GM23338 (cell line): ENCODE measurements at regions not wholly inside any gene's neighbourhood (a gene's known extent, or its start where the extent isn't known, plus 50 kb on each side); places are given as distances from the start of the nearest gene placed in this dataset.

ENCODE experiments used
- ATAC-seq: fragments of 200-7000 bp; cut with Tn5 transposase; 3 replicates; pipeline ENCODE4 v1.9.1; 2020
- DNase-seq: peaks from one replicate; pipeline ENCODE4 v3.0.0-alpha.2; 2015; ENCODE audit warnings: low spot score
- H2AFZ ChIP-seq: fragments of 200-600 bp; sonication (generic); 2 replicates; pipeline ENCODE4 v1.8.0; 2016; ENCODE audit warnings: antibody characterized with exemption, mild to moderate bottlenecking, moderate library complexity
- H3F3A ChIP-seq: fragments of 200-600 bp; sonication (generic); replicated peaks from 2 replicates; pipeline ENCODE4 v1.8.0; 2017; ENCODE audit warnings: antibody characterized with exemption, mixed run types, low read depth
- H3K27ac ChIP-seq: fragments of 200-600 bp; sonication (generic); 2 replicates; pipeline ENCODE4 v1.6.1; 2016; ENCODE audit warnings: low read depth
- H3K27me3 ChIP-seq: fragments of 200-600 bp; sonication (generic); 2 replicates; pipeline ENCODE4 v1.8.0; 2016; ENCODE audit warnings: mild to moderate bottlenecking, mixed run types, moderate library complexity; ENCODE audit not compliant: insufficient read depth
- H3K36me3 ChIP-seq: fragments of 200-600 bp; sonication (generic); 2 replicates; pipeline ENCODE4 v1.8.0; 2016; ENCODE audit warnings: mild to moderate bottlenecking; ENCODE audit not compliant: insufficient read depth
- H3K4me1 ChIP-seq: fragments of 200-600 bp; sonication (generic); 2 replicates; pipeline ENCODE4 v1.8.0; 2016; ENCODE audit warnings: mild to moderate bottlenecking, moderate library complexity; ENCODE audit not compliant: insufficient read depth
- H3K4me2 ChIP-seq: fragments of 200-600 bp; sonication (generic); 2 replicates; pipeline ENCODE4 v1.7.1; 2017; ENCODE audit warnings: mixed run types
- H3K4me3 ChIP-seq: fragments of 200-600 bp; sonication (generic); 2 replicates; pipeline ENCODE4 v1.6.1; 2016; ENCODE audit warnings: mixed run types
- H3K79me2 ChIP-seq: fragments of 200-600 bp; sonication (generic); replicated peaks from 2 replicates; pipeline ENCODE4 v1.8.0; 2017; ENCODE audit warnings: mild to moderate bottlenecking; ENCODE audit not compliant: insufficient read depth
- H3K9me2 ChIP-seq: fragments of 200-600 bp; sonication (generic); 2 replicates; pipeline ENCODE4 v1.8.0; 2017; ENCODE audit not compliant: insufficient read depth
- H4K20me1 ChIP-seq: fragments of 200-600 bp; sonication (generic); replicated peaks from 2 replicates; pipeline ENCODE4 v1.8.0; 2017; ENCODE audit warnings: mild to moderate bottlenecking; ENCODE audit not compliant: insufficient read depth
- H3K27ac Mint-ChIP-seq: 2 replicates; pipeline ENCODE4 v1.8.0; 2020; ENCODE audit warnings: inconsistent platforms, mild to moderate bottlenecking, moderate library complexity, mixed read lengths
- H3K27me3 Mint-ChIP-seq: 3 replicates; pipeline ENCODE4 v1.8.0; 2022; ENCODE audit warnings: low read depth, mild to moderate bottlenecking, moderate library complexity, mixed read lengths, inconsistent platforms; ENCODE audit not compliant: insufficient read depth, poor library complexity
- H3K36me3 Mint-ChIP-seq: 3 replicates; pipeline ENCODE4 v1.8.0; 2021; ENCODE audit warnings: low read depth, mild to moderate bottlenecking, inconsistent platforms, moderate library complexity, mixed read lengths
- H3K4me1 Mint-ChIP-seq: 3 replicates; pipeline ENCODE4 v1.8.0; 2020; ENCODE audit warnings: mild to moderate bottlenecking, inconsistent platforms, mixed read lengths
- H3K4me3 Mint-ChIP-seq: 3 replicates; pipeline ENCODE4 v1.8.0; 2021; ENCODE audit warnings: moderate library complexity, mild to moderate bottlenecking, inconsistent platforms, mixed read lengths
- H3K9me3 Mint-ChIP-seq: 3 replicates; pipeline ENCODE4 v1.8.0; 2020; ENCODE audit warnings: moderate library complexity, mild to moderate bottlenecking, inconsistent platforms, mixed read lengths
- CREB1 ChIP-seq: fragments of 250-450 bp; sonication (Bioruptor Pico); IDR thresholded peaks from 2 replicates; pipeline ENCODE4 v1.5.0; 2020; ENCODE audit warnings: low read depth, mild to moderate bottlenecking, moderate library complexity
- EZH2phosphoT487 ChIP-seq: fragments of 200-600 bp; sonication (generic); IDR thresholded peaks from one replicate; pipeline ENCODE4 v1.8.1; 2018; ENCODE audit warnings: antibody characterized with exemption; ENCODE audit not compliant: unreplicated experiment
- JUNB ChIP-seq: IDR thresholded peaks from one replicate; pipeline ENCODE4 v1.6.1; 2016; ENCODE audit warnings: antibody characterized with exemption; ENCODE audit not compliant: unreplicated experiment
- NANOG ChIP-seq: IDR thresholded peaks from 2 replicates; pipeline ENCODE4 v1.6.1; 2016; ENCODE audit warnings: antibody characterized with exemption, borderline replicate concordance
- POLR2AphosphoS5 ChIP-seq: IDR thresholded peaks from 2 replicates; pipeline ENCODE4 v1.6.1; 2016; ENCODE audit warnings: antibody characterized with exemption, low read depth
- STAT1 ChIP-seq: IDR thresholded peaks from one replicate; pipeline ENCODE4 v1.6.1; 2016; ENCODE audit warnings: antibody characterized with exemption; ENCODE audit not compliant: unreplicated experiment
- ZNF114 ChIP-seq: fragments of 250-450 bp; sonication (Bioruptor Pico); IDR thresholded peaks from 2 replicates; pipeline ENCODE4 v1.5.0; 2020; ENCODE audit warnings: mild to moderate bottlenecking, moderate library complexity
- ZNF331 ChIP-seq: fragments of 250-450 bp; sonication (Bioruptor Pico); IDR thresholded peaks from 2 replicates; pipeline ENCODE4 v1.5.0; 2020; ENCODE audit warnings: low read depth, mild to moderate bottlenecking, moderate library complexity
- TF ChIP-seq, protein P1 (sequence below), 2 experiments: fragments of 200-600 bp in 1 of 2; sonication (generic) in 1 of 2; conservative IDR thresholded peaks; 2 replicates each; pipeline versions ENCODE4 v1.5.1 to v1.6.1; 2016 to 2017; ENCODE audit warnings: antibody characterized with exemption in 2 of 2, low read depth in 2 of 2, mild to moderate bottlenecking in 2 of 2, moderate library complexity in 1 of 2
- TF ChIP-seq, protein P2 (sequence below): IDR thresholded peaks from 2 replicates; pipeline ENCODE4 v1.6.1; 2016; ENCODE audit warnings: antibody characterized with exemption
- TF ChIP-seq, protein P3 (sequence below): fragments of 250-450 bp; sonication (Bioruptor Pico); IDR thresholded peaks from 2 replicates; pipeline ENCODE4 v1.5.0; 2020; ENCODE audit warnings: mild to moderate bottlenecking, moderate library complexity
- TF ChIP-seq, protein P4 (sequence below): IDR thresholded peaks from one replicate; pipeline ENCODE4 v1.6.1; 2018; ENCODE audit warnings: antibody characterized with exemption; ENCODE audit not compliant: unreplicated experiment

DNA sequence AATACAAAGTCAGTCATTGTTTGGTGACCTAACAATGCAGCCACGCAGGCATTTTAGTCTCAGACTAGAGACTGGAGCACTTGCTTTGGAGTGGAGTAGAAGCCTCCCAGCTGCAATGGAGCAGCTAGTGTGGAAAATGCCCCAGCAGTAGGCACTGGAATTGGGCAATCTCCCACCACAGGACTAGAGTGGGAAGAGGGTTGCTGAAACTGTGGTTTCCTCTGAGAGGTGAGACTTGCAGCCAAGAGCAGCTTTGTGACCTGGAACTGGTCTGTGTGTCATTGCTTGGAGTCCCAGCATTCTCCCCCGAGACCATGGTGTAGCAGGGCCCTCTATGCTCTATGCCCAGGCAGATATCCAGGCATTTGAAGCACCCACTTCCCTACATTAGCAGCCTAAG, 556.3 kb downstream of the UQCRFS1 start:
- Histone ChIP-seq H3K4me1 (no peaks in the 10 kb centered on the region), H3K4me2 (no peak overlapping the region), H3K36me3 (no peaks in the 10 kb centered on the region), H3K27ac (no peak overlapping the region), H3K79me2 (no peaks in the 10 kb centered on the region), H3F3A (no peaks in the 10 kb centered on the region), H3K27me3 (no peaks in the 10 kb centered on the region), H3K4me3 (no peak overlapping the region), H3K9me2 (no peaks in the 10 kb centered on the region; the same call in 1 of the 2 replicates), H2AFZ (no peak overlapping the region), H4K20me1 (no peaks in the 10 kb centered on the region)
- peaks cover 12% of the 10 kb centered on the region; the same call in 2 of the 3 replicates for H3K36me3 Mint-ChIP-seq
- DNase-seq (no peak), ATAC-seq (no peak)
- TF ChIP-seq, protein P1, sequence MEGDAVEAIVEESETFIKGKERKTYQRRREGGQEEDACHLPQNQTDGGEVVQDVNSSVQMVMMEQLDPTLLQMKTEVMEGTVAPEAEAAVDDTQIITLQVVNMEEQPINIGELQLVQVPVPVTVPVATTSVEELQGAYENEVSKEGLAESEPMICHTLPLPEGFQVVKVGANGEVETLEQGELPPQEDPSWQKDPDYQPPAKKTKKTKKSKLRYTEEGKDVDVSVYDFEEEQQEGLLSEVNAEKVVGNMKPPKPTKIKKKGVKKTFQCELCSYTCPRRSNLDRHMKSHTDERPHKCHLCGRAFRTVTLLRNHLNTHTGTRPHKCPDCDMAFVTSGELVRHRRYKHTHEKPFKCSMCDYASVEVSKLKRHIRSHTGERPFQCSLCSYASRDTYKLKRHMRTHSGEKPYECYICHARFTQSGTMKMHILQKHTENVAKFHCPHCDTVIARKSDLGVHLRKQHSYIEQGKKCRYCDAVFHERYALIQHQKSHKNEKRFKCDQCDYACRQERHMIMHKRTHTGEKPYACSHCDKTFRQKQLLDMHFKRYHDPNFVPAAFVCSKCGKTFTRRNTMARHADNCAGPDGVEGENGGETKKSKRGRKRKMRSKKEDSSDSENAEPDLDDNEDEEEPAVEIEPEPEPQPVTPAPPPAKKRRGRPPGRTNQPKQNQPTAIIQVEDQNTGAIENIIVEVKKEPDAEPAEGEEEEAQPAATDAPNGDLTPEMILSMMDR (conservative IDR thresholded peaks at IDR 0.05; ENCODE audit: low read depth in 2 of 2) = no peak
- TF ChIP-seq, protein P2, sequence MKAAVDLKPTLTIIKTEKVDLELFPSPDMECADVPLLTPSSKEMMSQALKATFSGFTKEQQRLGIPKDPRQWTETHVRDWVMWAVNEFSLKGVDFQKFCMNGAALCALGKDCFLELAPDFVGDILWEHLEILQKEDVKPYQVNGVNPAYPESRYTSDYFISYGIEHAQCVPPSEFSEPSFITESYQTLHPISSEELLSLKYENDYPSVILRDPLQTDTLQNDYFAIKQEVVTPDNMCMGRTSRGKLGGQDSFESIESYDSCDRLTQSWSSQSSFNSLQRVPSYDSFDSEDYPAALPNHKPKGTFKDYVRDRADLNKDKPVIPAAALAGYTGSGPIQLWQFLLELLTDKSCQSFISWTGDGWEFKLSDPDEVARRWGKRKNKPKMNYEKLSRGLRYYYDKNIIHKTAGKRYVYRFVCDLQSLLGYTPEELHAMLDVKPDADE = no peak
- TF ChIP-seq, protein P3, sequence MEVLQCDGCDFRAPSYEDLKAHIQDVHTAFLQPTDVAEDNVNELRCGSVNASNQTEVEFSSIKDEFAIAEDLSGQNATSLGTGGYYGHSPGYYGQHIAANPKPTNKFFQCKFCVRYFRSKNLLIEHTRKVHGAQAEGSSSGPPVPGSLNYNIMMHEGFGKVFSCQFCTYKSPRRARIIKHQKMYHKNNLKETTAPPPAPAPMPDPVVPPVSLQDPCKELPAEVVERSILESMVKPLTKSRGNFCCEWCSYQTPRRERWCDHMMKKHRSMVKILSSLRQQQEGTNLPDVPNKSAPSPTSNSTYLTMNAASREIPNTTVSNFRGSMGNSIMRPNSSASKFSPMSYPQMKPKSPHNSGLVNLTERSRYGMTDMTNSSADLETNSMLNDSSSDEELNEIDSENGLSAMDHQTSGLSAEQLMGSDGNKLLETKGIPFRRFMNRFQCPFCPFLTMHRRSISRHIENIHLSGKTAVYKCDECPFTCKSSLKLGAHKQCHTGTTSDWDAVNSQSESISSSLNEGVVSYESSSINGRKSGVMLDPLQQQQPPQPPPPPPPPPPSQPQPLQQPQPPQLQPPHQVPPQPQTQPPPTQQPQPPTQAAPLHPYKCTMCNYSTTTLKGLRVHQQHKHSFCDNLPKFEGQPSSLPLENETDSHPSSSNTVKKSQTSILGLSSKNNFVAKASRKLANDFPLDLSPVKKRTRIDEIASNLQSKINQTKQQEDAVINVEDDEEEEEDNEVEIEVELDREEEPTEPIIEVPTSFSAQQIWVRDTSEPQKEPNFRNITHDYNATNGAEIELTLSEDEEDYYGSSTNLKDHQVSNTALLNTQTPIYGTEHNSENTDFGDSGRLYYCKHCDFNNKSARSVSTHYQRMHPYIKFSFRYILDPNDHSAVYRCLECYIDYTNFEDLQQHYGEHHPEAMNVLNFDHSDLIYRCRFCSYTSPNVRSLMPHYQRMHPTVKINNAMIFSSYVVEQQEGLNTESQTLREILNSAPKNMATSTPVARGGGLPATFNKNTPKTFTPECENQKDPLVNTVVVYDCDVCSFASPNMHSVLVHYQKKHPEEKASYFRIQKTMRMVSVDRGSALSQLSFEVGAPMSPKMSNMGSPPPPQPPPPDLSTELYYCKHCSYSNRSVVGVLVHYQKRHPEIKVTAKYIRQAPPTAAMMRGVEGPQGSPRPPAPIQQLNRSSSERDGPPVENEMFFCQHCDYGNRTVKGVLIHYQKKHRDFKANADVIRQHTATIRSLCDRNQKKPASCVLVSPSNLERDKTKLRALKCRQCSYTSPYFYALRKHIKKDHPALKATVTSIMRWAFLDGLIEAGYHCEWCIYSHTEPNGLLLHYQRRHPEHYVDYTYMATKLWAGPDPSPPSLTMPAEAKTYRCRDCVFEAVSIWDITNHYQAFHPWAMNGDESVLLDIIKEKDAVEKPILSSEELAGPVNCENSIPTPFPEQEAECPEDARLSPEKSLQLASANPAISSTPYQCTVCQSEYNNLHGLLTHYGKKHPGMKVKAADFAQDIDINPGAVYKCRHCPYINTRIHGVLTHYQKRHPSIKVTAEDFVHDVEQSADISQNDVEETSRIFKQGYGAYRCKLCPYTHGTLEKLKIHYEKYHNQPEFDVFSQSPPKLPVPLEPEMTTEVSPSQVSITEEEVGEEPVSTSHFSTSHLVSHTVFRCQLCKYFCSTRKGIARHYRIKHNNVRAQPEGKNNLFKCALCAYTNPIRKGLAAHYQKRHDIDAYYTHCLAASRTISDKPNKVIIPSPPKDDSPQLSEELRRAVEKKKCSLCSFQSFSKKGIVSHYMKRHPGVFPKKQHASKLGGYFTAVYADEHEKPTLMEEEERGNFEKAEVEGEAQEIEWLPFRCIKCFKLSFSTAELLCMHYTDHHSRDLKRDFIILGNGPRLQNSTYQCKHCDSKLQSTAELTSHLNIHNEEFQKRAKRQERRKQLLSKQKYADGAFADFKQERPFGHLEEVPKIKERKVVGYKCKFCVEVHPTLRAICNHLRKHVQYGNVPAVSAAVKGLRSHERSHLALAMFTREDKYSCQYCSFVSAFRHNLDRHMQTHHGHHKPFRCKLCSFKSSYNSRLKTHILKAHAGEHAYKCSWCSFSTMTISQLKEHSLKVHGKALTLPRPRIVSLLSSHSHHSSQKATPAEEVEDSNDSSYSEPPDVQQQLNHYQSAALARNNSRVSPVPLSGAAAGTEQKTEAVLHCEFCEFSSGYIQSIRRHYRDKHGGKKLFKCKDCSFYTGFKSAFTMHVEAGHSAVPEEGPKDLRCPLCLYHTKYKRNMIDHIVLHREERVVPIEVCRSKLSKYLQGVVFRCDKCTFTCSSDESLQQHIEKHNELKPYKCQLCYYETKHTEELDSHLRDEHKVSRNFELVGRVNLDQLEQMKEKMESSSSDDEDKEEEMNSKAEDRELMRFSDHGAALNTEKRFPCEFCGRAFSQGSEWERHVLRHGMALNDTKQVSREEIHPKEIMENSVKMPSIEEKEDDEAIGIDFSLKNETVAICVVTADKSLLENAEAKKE (CRISPR knock-in tag) = no peak
- no peak for TF ChIP-seq ZNF114 (CRISPR knock-in tag)
- TF ChIP-seq, protein P4, sequence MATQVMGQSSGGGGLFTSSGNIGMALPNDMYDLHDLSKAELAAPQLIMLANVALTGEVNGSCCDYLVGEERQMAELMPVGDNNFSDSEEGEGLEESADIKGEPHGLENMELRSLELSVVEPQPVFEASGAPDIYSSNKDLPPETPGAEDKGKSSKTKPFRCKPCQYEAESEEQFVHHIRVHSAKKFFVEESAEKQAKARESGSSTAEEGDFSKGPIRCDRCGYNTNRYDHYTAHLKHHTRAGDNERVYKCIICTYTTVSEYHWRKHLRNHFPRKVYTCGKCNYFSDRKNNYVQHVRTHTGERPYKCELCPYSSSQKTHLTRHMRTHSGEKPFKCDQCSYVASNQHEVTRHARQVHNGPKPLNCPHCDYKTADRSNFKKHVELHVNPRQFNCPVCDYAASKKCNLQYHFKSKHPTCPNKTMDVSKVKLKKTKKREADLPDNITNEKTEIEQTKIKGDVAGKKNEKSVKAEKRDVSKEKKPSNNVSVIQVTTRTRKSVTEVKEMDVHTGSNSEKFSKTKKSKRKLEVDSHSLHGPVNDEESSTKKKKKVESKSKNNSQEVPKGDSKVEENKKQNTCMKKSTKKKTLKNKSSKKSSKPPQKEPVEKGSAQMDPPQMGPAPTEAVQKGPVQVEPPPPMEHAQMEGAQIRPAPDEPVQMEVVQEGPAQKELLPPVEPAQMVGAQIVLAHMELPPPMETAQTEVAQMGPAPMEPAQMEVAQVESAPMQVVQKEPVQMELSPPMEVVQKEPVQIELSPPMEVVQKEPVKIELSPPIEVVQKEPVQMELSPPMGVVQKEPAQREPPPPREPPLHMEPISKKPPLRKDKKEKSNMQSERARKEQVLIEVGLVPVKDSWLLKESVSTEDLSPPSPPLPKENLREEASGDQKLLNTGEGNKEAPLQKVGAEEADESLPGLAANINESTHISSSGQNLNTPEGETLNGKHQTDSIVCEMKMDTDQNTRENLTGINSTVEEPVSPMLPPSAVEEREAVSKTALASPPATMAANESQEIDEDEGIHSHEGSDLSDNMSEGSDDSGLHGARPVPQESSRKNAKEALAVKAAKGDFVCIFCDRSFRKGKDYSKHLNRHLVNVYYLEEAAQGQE = no peak
- TF ChIP-seq JUNB = no peak
- no peak for TF ChIP-seq ZNF331 (CRISPR knock-in tag)
- no peak for TF ChIP-seq POLR2AphosphoS5
- TF ChIP-seq NANOG = no peak
- TF ChIP-seq EZH2phosphoT487 = no peak
- no peak for TF ChIP-seq CREB1
- no peak for TF ChIP-seq STAT1
- peaks cover 3% of the 10 kb centered on the region; the same call in 1 of the 3 replicates for H3K9me3 Mint-ChIP-seq
- H3K27ac Mint-ChIP-seq = no peak overlapping the region
- no peaks in the 10 kb centered on the region; the same call in 2 of the 3 replicates for H3K4me1 Mint-ChIP-seq
- H3K27me3 Mint-ChIP-seq = peaks cover 8% of the 10 kb centered on the region
- no peak overlapping the region for H3K4me3 Mint-ChIP-seq
